GM18951 (cell line): ENCODE measurements at regions not wholly inside any gene's neighbourhood (a gene's known extent, or its start where the extent isn't known, plus 50 kb on each side); places are given as distances from the start of the nearest gene placed in this dataset.

Experiments used
- POLR2A ChIP-seq: IDR thresholded peaks from 4 replicates; pipeline ENCODE4 v1.6.1; 2011; ENCODE audit warnings: mild to moderate bottlenecking; ENCODE audit not compliant: insufficient read length, insufficient read depth; ENCODE audit errors: extremely low read depth
- in situ Hi-C: fragments of 300-500 bp; cut with MboI; formaldehyde crosslinking; loops from one replicate; pipeline ENCODE4 v1.12.0; 2022; ENCODE audit warnings: low sequenced_read_pairs, mixed read lengths, inconsistent platforms; ENCODE audit not compliant: unreplicated experiment

- no peak for TF ChIP-seq POLR2A
- in situ Hi-C loops, result no loop called here
These were observed 129.9 kb upstream of the GRIN2B start for GRCh38 chr12:14111230-14111865.

DNA sequence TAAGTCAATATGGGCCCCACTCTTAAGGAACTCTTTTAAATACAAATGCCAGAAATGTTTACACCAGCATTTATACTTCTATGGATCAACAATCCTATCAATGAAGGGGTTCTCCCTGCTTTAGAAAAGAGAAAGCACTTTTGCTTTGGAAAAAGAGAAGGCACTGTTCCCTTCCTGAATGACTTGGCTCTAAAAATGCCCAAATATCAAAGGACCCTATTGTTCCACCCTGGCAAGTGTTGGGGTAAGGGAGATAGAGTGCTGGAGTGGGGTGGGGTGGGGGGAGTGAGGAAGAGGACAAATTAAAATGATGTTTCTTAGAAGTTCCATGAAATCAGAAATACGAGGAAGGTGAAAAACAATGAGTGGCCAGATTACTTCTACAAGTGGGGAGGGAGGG lies 131.6 kb upstream of the GRIN2B start:
- TF ChIP-seq POLR2A, result no peak
- in situ Hi-C loops, result no loop called here

DNA sequence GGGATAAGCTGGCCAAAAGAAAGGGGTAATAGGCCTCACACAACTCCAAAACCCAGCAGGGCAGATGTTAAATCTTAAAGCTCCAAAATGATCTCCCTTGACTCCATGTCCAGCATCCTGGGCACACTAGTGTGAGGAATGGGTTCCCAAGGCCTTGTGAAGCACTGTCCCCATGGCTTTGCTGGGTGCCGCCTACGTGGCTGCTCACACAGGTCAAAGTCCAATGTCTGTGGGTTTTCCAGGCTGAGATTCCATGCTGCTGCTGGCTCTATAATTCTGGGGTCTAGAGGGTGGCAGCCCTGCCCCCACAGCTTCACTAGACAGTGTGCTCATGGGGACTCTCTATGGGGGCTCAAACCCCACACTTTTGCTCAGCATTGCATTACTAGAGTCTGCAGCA lies 145.3 kb upstream of the GRIN2B start:
- in situ Hi-C loops, result no loop called here
- TF ChIP-seq POLR2A, result no peak

DNA sequence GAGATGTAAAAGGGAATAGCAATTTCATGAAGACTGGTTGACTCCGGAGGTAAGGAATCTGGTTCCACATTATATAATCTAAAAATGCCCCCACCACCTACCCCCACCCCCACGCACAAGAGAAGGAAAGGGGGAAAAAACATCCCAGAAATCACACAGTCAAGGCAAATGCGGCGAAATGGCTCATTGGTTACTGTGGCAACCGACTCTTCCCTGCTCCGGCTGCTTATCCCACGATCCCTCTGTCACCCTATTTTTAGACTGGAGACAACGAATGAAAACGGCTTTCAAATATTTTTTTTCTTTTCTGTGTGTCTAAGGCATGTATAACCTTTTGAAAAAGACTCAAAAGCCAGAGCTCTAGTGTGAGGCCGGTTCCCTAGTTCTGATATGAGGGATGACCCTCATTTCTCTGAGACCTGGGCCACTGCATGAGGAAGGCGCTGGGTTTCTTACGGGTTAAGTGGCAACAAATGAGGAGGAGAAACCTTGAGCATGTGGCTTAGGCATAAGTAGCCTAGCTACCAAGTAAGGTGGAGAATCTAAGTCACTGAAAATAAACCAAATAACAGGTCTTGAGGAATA lies 148.3 kb upstream of the GRIN2B start:
- no peak for TF ChIP-seq POLR2A
- in situ Hi-C loops, result no loop called here

DNA sequence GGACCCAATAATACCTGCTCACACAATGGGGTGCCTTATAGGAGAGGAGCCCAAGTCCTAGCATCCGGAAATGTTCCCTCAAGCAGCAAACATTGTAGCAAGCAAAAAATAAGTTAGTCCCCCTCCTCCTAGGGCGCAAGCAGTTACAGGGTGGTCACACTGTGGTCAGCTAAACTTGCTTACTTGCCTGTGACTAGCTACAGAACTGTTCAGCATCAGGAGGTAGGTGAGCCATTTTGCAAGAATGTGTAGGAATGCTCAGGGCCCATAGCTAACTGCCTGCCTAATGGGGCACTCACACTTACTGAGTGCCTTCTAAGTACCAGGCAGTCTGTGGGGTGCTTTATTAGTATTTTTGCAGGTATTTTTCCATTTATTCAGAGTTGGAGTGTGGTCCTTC lies 154.6 kb upstream of the GRIN2B start:
- in situ Hi-C loops, result no loop called here

DNA sequence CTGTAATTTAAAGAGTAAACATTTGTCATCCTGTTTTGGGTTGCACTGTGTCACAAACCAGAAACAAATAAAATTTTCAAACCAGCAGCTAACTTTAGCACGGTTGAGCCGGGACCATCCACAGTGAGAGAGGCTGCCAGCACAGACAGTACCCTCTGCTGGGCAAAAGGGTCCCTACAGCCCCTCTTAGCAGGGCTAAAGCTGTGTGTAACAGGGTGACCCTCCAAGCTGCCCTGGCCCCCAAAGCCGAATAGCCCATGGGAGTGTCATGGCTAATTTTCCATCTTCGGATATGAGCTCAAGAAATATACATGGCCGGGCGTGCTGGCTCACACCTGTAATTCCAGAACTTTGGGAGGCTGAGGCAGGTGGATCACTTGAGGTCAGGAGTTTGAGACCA lies 157.1 kb upstream of the GRIN2B start:
- TF ChIP-seq POLR2A, result no peak
- in situ Hi-C loops, result no loop called here

More for the DNA sequence above, 154.6 kb upstream of the GRIN2B start:
- TF ChIP-seq POLR2A, result no peak

DNA sequence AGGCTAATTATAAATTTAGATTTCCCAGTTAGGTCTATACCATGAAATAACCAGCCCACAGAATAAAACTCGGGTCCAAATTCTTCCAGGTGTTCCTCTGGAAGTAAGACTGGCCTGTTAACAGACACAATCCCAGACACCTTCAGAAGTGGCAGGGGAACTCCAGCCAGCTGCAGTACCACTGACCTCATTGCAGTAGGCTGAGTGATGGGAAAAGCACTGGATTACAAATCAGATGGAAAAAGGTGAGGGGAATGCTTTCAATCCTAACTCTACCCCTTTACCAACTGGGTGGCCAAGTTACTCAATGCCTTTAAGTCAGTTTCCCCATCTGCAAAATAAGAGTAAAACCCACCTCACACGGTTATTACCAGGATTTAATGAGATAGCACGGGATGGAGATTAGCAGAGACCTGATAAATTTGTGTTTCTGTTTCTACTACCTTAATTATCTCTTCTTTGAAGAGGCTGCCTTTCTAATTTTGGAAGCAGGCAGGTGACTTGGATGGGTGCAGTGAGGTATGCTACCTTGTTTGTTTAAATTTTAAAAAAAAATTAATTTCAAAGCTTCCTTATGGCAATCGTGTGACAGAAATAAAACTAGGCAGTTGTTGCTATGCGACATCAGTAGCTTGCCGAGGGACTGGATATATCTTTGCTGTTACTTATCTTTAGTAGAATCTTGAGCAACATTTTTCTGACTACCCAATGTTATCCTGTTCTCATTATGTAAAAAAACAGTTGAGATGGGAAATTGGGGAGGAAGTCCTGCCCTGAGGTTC lies 167.3 kb upstream of the GRIN2B start:
- TF ChIP-seq POLR2A, result no peak
- in situ Hi-C loops, result no loop called here

- no peak for TF ChIP-seq POLR2A
- in situ Hi-C loops, result no loop called here
These were observed 172.4 kb upstream of the GRIN2B start for GRCh38 chr12:14153803-14154202.

DNA sequence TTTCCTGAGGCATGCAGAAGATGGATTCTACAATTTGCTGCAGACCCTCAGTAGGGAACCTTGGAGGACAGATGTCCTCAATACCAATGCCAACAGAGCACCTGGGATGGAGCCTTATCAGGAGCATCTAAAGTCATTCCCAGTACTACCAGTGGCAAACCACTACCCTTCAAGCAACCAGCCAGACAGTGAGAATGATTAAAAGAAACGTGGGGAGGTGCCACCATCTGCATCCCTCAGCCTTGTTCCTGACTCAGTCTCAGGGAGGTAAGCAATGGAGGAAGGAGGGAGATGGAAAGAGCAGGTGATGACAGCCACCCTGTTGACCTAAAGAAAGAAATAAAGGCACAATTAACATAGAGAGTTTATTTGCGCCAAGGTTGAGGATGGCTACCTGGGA lies 175.2 kb upstream of the GRIN2B start:
- in situ Hi-C loops, result no loop called here
- TF ChIP-seq POLR2A, result no peak

DNA sequence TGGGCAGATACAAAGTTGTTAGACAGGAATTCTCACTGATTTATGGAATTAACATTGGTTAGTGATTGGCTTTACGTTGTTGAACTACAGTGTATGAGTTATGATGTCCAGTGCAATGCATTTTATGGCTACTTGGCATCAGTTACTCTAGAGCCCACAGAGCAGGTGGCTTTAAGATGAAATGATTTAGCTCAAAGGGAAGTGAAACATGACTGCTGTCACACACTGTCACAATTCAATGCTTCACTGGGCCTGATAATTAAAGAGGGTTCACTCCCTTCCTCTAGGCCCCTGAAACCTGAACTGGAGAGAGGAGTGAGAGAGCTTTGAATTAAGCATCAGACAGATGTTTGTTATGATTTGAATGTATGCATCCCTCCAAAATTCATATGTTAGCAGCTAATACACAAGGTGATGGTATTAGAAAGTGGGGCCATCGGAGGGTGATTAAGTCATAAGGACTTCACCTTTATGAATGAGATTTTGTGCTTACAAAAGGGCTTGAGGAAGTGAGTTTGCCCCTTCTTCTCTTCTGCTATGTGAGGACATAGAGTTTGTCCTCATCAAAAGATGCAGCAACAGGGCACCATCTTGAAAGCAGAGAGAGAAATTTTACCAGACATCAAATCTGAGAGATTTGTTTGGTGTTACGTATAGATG lies 175.8 kb upstream of the GRIN2B start:
- in situ Hi-C loops, result no loop called here
- TF ChIP-seq POLR2A, result no peak

- TF ChIP-seq POLR2A, result no peak
- in situ Hi-C loops, result loop anchor here (10.0 kb wide), 1 partner anchor 299 kb away; no protein-coding TSS in a partner anchor
These were observed 182.9 kb upstream of the GRIN2B start for GRCh38 chr12:14164266-14164665.

DNA sequence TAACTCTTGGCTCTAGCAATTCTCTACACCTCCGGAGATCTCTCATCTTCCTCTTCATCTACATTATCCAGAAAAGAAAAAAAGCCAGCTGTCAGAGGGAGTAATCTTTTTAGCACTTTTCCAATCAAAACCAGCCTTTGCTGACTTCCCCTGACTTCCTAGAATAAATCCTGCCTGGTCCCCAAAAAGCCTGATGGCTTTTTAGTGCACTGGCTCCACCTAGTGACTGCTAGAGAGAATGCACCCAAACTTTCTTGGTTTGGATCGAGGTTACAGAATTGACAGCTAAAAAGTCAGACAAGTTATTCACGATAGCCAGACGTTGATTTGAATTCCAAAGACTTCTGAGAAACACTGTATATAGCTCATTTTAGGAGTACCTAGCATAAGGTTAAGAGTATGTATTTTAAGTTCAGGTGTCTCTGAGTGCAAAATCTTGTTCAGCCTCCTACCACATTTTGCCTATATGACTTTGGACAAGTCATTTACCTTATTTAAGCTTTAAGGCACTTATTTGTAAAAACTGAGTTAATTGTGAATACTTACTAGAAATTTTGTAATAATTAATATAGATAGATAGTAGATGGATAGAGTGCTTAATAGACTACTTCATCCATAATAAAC lies 185.7 kb upstream of the GRIN2B start:
- in situ Hi-C loops, result loop anchor here (10.0 kb wide), 1 partner anchor 302 kb away; no protein-coding TSS in a partner anchor
- no peak for TF ChIP-seq POLR2A

DNA sequence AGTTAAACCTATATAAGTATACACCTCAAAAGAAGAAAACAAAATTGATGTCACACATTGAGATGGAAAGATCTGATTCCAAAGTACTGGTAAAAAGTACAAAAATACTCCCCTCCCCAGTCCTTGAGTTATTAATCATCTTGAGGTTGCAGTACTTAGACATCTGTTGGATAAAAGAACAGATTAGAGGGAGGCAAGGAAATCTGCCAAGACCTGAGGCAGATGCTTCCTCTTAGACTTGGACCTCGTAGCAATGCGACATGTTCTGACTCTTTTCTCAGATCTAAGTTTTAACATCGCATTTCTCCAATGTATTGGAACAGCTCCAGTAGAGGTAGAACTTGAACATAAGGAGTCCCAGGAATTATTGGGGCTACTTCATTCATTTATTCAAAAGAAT lies 187.9 kb upstream of the GRIN2B start:
- no peak for TF ChIP-seq POLR2A
- in situ Hi-C loops, result loop anchor here (10.0 kb wide), 1 partner anchor 304 kb away; no protein-coding TSS in a partner anchor
